Erythroblast (primary cell): ENCODE measurements at regions not wholly inside any gene's neighbourhood (a gene's known extent, or its start where the extent isn't known, plus 50 kb on each side); places are given as distances from the start of the nearest gene placed in this dataset.

Experiments
- DNase-seq, 2 experiments: peaks; one replicate each; lab custom pipeline; 2025; lab: John Stamatoyannopoulos, UW
- GATA1 ChIP-seq: IDR thresholded peaks from 2 replicates; pipeline ENCODE4 v1.6.1; 2011; ENCODE audit warnings: low read depth, mild to moderate bottlenecking, control low read depth, low read length, moderate library complexity
- POLR2A ChIP-seq: IDR thresholded peaks from 2 replicates; pipeline ENCODE4 v1.6.1; 2011; ENCODE audit warnings: mild to moderate bottlenecking, low read length

- DNase-seq, result peak in 1 of 2 experiments; percentile 35
Measured at GRCh38 chr5:141747152-141748141, 65.4 kb upstream of the ARAP3 start.

DNA sequence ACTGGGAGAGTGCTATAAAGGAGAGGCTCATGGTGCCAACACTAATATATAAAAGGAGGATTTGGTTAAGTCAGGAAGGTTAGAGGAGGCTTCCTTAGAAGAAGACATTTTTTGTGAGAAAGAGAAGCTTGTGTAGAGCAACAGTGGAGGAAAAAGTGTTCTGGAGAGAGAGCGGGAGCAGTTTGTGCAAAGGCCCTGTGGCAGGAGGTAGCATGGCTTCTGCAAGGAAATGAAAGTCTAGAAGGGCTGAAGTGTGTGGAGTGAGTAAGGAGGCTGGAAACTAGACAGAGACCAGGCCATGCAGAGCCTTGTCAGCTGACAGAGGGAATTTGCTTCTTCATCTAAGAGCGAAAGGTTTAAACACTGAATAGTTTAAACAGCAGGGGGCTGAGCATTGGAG, 64.4 kb upstream of the ARAP3 start:
- no peak for DNase-seq
- TF ChIP-seq POLR2A (no peak), GATA1 (no peak)

More at GRCh38 chr5:141747152-141748141, 65.4 kb upstream of the ARAP3 start:
- TF ChIP-seq POLR2A (no peak), GATA1 (no peak)

DNA sequence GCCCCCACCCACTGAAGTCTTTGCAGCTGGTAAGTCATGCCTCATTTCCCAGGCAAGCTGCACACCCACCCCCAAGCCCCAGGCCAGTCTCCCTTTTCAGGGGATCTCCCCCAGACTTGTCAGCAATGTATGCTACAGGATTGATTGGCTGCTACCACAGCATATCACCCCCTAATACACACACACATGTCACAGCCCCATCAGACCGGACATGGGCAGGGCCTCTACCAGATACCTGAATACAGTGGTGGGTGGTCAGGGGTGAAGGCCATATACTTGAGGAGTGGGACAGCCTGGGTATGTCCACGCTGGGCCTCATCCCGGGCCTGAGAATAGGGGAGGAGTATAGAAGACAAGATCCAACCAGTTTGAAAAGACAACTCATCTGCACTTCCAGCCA, 63.4 kb upstream of the ARAP3 start:
- TF ChIP-seq POLR2A (no peak), GATA1 (no peak)
- no peak for DNase-seq

- no peak for TF ChIP-seq POLR2A
- TF ChIP-seq GATA1, result no peak
Measured at GRCh38 chr5:141743866-141744272, 61.8 kb upstream of the ARAP3 start.

GRCh38 chr5:141742866-141743851, 61.1 kb upstream of the ARAP3 start:
- DNase-seq, result peak; percentile 17 to 23
- TF ChIP-seq GATA1 (no peak), POLR2A (no peak)

More at GRCh38 chr5:141743866-141744272, 61.8 kb upstream of the ARAP3 start:
- no peak for DNase-seq

- no peak for DNase-seq
- TF ChIP-seq POLR2A (no peak), GATA1 (no peak)
Measured at GRCh38 chr5:141742144-141742543, 60.1 kb upstream of the ARAP3 start.

GRCh38 chr5:141740885-141741284, 58.9 kb upstream of the ARAP3 start:
- TF ChIP-seq POLR2A (no peak), GATA1 (no peak)
- no peak for DNase-seq

GRCh38 chr5:141737535-141737934, 55.5 kb upstream of the ARAP3 start:
- TF ChIP-seq POLR2A, result no peak
- no peak for TF ChIP-seq GATA1
- DNase-seq, result no peak

DNA sequence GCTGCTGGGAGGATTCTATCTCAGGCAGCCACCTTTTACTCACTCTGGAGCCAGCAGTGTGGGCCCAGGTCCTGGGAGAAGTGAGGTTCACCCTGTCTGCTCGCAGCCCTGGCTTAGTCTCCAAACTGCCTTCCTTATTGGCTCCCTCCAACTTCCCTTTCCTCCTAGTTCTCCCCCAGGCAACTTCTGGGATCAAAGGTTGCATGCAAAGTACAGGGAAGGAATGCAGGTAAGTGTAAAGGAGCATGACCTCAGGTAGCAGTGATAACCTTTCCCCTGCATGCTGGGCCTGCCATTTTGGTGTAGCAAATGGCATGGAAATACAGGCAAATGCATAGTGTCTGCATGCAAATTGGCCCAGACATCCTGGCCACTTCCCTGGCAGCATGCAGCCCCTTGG, 53.8 kb upstream of the ARAP3 start:
- TF ChIP-seq POLR2A, result no peak
- TF ChIP-seq GATA1, result no peak
- no peak for DNase-seq

DNA sequence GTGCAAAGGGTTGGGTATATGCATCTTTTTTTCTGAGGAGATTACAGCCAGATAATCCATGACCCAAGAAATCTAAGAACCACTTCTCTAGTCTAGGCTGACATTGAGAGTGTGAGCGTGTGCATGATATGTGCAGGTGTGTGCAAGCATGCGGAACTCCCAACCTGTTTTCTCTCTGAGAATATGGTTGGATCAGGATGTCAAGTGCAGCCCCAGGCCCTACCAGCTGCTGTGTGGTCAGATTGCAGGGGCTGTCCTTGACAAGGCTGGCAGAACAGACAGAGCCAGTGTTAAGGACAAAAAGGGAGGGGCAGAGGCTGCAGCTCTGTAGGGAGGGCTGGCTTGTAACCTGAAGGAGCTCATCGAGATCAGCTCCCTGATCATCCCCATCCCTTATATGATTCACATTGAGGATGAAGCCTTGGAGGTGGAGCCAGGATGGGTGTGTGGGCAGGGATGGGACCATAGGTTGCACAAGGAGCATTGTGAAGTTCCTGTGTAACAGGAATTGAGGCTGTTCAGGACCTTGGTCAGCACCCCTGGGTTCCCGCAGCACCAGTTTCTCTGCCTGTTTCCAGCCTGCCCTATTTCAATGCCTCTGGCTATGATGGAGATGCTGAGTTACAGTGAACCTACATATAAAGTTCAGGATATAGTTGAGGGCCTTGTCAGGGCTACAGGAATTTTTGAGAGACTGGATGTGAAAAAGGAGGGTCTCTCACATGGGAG, 52.6 kb upstream of the ARAP3 start:
- peak; percentile 15 to 49 for DNase-seq
- TF ChIP-seq GATA1 (no peak), POLR2A (no peak)

DNA sequence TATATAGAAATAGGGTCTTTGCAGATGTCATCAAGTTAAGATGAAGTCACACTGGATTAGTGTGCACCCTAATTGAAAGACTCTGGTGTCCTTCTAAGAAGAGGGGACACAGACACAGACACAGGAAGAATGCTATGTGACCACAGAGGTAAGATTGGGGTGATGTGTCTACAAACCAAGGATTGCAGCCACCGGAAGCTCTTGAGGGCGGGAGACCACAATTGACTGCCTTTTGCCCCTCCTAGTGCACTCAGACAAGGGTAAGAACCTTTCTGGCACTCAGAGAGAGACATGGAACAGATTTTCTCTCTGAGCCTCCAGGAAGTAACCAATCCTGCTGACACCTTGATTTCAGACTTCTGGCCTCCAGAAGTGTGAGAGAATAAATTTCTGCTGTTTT, 51.2 kb upstream of the ARAP3 start:
- TF ChIP-seq POLR2A (no peak), GATA1 (no peak)
- DNase-seq, result no peak

DNA sequence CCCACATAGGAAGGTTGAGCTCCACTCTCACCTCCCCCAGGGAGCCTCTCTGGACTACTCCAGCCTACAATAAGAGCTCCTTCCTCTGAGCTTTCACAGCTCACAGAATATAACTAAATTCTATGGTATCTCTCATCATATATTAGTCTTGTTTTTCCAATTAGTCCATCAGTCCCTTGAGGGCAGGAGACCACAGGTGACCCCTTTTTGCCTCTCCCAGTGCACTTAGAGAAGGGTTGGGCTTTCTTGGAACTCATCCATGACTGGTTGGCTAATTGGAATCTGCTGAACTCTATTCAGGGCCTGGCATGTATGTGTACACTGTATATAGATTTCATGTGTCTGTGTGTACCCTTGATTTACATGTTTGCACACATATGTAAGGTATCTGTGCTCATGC, 50.4 kb upstream of the ARAP3 start:
- DNase-seq, result no peak

More for the DNA sequence above, 50.4 kb upstream of the ARAP3 start:
- TF ChIP-seq POLR2A (no peak), GATA1 (no peak)
